ENCODE measurements at regions not wholly inside any gene's neighbourhood (a gene's known extent, or its start where the extent isn't known, plus 50 kb on each side); places are given as distances from the start of the nearest gene placed in this dataset.
A peak's percentile ranks its signal among the peaks of the same experiment; 100 is the strongest.

- DNase-seq = no peak
Observed at GRCh38 chr19:34305221-34306083, 51.1 kb downstream of the GARRE1 start.

- DNase-seq = no peak
Observed at GRCh38 chr19:34306213-34306661, 51.9 kb downstream of the GARRE1 start.

GRCh38 chr19:34306824-34307223 is 52.5 kb downstream of the GARRE1 start:
- DNase-seq = no peak

GRCh38 chr19:34308381-34309367 is 54.3 kb downstream of the GARRE1 start:
- no peak for DNase-seq

DNA sequence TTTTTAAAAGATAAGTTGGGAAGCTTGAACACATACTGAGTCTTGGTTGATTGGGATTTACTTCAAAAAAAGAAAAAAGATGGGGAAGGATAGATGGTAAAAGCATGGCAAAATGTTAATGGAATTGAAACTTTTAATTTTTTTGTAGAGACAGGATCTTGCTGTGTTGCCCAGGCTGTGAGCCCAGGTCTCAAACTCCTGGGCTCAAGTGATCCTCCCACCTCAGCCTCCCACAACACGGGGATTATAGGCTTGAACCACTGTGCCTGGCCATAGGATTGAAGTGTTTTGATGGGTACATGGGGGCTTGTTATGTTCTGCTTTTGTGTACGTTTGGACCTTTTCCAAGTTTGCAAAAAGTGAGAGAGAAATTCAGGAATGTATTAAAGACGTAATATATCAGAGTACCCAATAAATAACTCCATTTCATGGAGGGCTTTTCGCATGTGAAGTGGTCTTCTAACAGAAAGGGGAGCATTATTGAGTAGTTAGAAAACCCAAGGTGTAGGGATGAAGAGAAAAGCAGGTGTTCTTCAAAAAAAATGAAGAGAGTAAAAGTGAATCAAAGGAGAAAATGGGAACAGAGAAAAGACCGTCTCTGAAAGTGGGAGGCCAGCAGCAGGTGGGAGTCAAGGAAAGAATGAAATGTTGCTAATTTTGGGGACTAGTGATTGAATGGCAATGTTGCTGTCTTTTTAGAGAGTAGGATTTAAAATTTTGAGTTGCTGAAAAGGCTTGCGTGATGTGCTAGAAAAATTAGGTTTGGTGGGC is 55.2 kb downstream of the GARRE1 start:
- no peak for DNase-seq

DNA sequence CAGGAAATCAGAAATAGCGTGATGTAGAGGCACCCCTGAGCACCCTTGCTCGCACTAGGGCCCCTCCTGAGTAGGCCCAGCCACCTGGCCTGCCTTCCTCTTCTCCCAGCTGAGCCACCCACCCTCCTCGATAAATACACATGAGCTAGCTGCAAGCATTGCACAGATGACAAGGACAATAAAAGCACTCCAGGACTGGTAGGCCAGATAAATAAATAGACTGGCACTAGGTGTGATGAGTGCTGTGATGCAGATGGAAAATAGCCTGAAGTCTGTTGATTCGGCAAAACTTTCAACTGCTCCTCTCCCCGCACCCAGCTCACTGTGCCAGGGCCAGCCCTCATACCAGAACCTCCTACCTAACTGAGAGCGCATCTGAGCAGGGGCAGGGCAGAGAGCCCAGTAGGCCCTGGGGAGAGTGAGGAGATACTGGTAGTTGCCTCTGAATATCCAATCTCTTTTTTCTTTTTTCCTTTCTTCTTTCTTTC is 54.5 kb upstream of the GPI start:
- peak; percentile 76 to 84 for DNase-seq

GRCh38 chr19:34313188-34313587 is 51.8 kb upstream of the GPI start:
- DNase-seq = no peak

DNA sequence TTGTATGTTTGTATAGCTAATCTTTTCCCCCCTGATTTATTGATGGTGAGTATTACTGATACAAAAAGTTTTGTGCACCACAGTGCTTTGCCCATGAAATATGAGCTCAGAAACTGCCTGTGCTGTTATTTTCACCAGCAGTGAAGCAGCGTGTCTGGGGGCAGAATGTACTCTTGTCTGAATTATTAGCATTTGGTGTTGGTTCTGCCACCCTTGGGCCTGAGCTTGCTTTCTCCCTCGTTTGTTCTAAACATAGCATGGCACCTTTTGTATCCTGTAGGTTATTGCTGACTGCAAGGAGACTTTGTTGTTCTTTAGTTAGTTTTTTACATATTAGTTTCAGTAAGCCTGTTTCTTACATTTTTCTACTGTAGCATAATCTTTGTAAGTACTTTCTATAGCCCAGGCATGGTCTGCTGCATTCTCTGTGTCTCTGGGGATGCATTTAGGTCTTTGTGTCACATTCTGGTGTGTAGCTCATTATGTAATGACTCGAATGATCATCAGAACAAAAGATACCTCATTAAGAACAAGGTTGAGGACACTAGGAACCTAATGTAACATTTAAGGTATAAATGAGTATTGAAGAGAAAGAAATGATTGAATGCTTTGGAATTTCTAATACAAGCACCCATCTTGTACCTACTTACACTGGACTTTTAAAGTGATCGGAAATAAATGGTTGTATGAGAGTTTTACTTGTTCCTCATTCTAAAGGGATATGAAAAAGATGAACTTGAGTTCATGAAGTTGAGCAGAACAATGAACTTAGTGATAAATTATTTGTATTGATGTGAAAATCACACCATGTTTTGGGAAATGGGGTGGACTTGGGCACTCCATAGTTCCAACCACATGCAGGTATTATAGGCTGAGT is 50.3 kb upstream of the GPI start:
- no peak for DNase-seq

Measured in SHP77 (cell line).